LNCaP clone FGC (cell line): ENCODE measurements at regions not wholly inside any gene's neighbourhood (a gene's known extent, or its start where the extent isn't known, plus 50 kb on each side); places are given as distances from the start of the nearest gene placed in this dataset.

ENCODE experiments used
- DNase-seq: peaks from one replicate; pipeline ENCODE4 v3.0.0-alpha.2; 2011; ENCODE audit warnings: low read depth
- H3K4me3 ChIP-seq: 2 replicates; pipeline ENCODE4 v1.5.1; 2011; ENCODE audit warnings: mild to moderate bottlenecking, low read depth, low read length, control low read depth
- CTCF ChIP-seq: IDR thresholded peaks from 2 replicates; pipeline ENCODE4 v1.5.1; 2012; ENCODE audit warnings: mild to moderate bottlenecking; ENCODE audit not compliant: control insufficient read depth, insufficient read depth; ENCODE audit errors: extremely low read depth

GRCh38 chr11:87662287-87662686, 513.0 kb downstream of the RAB38 start:
- DNase-seq: no peak
- no peak overlapping the region for H3K4me3 ChIP-seq
- TF ChIP-seq CTCF: no peak

GRCh38 chr11:87660926-87661660, 514.1 kb downstream of the RAB38 start:
- no peak for DNase-seq
- no peak for TF ChIP-seq CTCF
- no peak overlapping the region for H3K4me3 ChIP-seq

- no peak overlapping the region for H3K4me3 ChIP-seq
- no peak for DNase-seq
- TF ChIP-seq CTCF: no peak
Measured at GRCh38 chr11:87659807-87660206, 515.4 kb downstream of the RAB38 start.

- H3K4me3 ChIP-seq: no peak overlapping the region
- no peak for DNase-seq
- no peak for TF ChIP-seq CTCF
Measured at GRCh38 chr11:87645626-87646025, 529.6 kb downstream of the RAB38 start.

- no peak overlapping the region for H3K4me3 ChIP-seq
- no peak for DNase-seq
- TF ChIP-seq CTCF: no peak
Measured at GRCh38 chr11:87639753-87640364, 535.4 kb downstream of the RAB38 start.

- H3K4me3 ChIP-seq: no peak overlapping the region
- TF ChIP-seq CTCF: no peak
- no peak for DNase-seq
Measured at GRCh38 chr11:87635001-87635400, 540.2 kb downstream of the RAB38 start.
